HG02943 (cell line): ENCODE measurements at regions not wholly inside any gene's neighbourhood (a gene's known extent, or its start where the extent isn't known, plus 50 kb on each side); places are given as distances from the start of the nearest gene placed in this dataset.

Source experiments
- ATAC-seq: cut with Tn5 transposase; IDR thresholded peaks from one replicate; pipeline ENCODE4 v1.9.1; 2021; ENCODE audit warnings: mild to moderate bottlenecking, low read depth, moderate library complexity; ENCODE audit not compliant: unreplicated experiment

- ATAC-seq, result no peak
These were observed 195.5 kb downstream of the SIM1 start for GRCh38 chr6:100269189-100269588.

DNA sequence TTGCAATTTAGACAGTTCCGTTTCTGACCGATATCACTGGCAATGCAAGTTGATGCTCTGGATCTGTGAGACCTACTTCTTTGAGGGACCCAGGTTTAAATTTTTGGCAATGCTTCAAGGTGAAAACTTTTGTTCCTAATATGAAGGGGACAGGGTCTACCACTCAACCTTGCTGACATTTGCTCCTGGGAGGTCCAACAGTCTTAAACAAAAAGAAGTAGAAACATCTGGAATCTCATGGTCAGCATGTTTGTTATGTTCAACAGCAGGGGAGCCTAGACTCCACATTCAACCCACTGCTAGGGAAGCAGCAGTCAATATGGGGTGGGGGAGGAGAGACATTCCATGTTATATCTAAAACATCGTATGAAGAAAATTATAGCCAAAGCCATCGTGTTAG lies 196.4 kb downstream of the SIM1 start:
- no peak for ATAC-seq

- ATAC-seq, result no peak
These were observed 197.0 kb downstream of the SIM1 start for GRCh38 chr6:100267721-100268123.

DNA sequence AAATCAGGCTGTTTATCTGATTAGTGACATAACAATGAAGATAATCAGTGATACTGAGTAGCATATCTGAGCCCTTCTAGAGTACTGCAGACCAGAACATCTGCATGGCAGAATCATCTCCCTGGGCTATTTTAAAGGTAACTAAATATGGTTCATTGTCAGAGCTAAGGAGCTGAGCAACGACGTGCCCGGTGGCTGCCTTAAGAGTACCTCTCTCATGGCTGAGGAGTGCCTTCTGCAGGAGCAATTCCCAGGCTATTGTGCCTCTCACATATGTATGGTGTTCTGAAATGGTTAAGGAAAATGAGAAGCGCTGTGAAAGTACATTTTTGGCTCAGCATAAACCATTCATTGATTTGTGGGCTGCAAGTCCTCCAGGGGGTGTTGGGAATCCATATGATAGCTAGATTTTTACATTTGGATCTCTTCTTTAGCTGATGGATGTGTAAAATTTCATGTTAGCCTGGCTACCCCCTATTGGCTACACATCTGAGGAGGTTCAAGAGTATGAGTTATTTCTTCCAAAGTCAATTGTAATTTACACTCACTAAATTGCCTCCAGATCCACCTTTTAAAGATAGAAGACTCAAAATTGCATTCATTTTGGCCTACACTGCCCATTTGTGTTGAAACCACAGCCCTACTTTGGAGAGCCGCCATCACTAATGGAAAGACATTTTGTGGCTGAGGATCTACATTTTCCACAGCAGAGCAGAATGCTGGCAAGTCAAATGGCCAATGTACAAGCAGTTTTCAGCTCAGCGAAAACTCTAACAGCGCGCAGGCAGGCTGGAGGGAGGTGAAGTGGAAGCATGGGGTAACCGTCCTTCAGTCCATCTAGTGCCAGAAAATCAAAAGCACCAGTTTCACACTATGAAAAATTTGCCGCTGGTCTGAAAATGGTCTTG lies 198.0 kb downstream of the SIM1 start:
- ATAC-seq, result no peak

- ATAC-seq, result no peak
These were observed 202.6 kb downstream of the SIM1 start for GRCh38 chr6:100262086-100262485.

- ATAC-seq, result no peak
These were observed 203.2 kb downstream of the SIM1 start for GRCh38 chr6:100261486-100261885.

- ATAC-seq, result no peak
These were observed 204.1 kb downstream of the SIM1 start for GRCh38 chr6:100260584-100260983.

DNA sequence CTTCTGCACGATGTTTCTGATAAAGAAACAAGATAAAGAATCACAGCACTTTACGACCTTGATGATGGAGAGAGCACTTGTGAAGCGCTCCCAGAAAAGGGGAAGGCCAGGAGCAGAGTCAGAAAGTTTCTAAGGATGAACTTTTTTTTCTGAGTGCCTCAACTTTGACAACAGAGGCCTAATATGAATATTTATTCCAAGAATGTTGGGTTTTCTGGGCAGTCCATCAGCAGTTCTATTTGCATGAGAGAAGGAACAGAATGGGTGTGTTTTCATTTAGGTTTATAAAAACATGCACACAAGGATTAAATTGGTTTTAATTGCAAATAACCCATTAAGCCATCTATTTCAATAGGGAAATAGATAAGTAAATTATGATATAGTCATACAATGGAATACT lies 204.9 kb downstream of the SIM1 start:
- ATAC-seq, result no peak

DNA sequence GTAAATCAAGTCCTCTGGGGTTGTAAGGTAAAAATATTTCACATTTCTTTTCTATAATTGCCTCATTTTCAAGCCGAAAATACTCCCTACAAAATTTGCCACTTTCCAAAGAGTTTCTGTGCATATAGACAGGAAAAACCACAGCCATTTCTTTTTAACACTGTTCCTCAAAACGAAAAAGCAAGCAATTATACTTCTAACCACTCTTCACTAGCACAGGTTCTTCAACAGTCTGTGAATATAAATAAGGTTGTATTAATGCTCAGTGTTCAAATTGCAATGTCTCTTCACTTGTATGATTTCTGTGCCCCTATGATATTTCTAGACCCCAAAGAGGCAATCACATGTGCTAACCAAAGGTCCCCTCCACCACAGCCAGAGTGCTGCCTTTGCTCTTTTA lies 206.0 kb downstream of the SIM1 start:
- no peak for ATAC-seq

DNA sequence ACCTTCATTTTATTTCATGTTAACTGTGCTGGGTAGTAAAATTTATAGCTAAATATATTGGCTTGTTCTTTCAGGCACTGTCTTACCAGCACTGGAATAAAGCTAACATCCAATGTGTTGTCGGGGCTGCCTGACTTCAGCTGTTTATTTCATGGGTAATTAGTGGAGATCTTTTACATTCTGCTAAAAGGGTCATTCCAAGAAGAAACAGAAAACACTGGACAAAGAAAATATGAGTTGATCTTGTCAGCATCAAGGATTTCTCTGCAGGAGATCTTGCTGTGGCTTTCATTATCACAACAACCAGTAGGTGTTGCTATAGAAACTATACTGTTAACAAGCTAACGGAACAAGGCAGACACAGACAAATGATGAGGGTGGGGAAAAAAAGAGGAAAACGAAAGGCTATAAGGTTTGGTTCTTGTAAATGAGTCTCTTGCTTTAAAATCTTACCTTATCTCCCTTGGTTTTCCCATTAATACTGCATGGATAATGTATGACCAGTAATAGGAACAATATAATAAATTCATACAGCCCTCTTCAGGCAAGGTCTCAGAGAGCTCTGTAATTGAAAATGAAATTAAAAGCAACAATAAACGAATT lies 206.8 kb downstream of the SIM1 start:
- peak; percentile 74 for ATAC-seq

DNA sequence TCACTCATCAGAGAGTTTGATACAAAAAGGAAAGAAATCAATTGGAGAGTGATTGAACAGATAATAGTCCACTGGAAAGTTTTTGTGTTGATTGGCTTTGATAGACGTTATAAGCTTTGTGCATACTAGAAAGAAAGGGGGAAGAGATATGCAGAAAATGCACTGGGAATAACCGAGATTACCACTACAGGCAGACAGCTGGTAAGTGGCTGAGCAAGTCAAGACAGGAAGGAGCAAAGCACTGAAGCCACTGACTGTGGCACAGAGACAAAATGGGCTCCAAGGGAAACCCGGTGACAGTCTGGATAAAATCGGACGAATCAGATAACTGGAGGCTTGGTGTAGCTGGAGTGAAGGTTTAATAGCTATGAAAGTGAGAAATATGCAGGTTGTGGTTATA lies 209.0 kb downstream of the SIM1 start:
- no peak for ATAC-seq

GRCh38 chr6:100247123-100247522 lies 217.6 kb downstream of the SIM1 start:
- no peak for ATAC-seq

GRCh38 chr6:100246206-100246605 lies 218.5 kb downstream of the SIM1 start:
- ATAC-seq, result no peak

DNA sequence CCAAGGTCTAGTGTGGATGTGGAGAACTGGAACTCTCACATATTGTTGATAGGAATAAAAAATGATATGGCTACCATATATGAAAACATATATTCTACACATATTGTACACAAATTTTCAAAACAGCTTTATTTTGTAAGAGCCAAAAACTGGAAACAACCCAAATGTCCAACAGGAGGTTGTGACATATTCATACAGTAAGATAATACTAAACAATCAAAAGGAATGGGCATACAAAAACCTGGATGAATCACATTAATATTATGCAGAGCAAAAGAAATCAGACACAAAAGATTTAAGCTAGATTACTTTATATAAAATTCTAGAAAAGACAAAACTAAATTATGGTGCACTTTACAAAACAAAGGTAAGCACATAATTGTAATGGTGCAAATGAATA lies 223.9 kb downstream of the SIM1 start:
- no peak for ATAC-seq

GRCh38 chr6:100237821-100238220 lies 226.9 kb downstream of the SIM1 start:
- ATAC-seq, result no peak

GRCh38 chr6:100236389-100236788 lies 228.3 kb downstream of the SIM1 start:
- no peak for ATAC-seq

DNA sequence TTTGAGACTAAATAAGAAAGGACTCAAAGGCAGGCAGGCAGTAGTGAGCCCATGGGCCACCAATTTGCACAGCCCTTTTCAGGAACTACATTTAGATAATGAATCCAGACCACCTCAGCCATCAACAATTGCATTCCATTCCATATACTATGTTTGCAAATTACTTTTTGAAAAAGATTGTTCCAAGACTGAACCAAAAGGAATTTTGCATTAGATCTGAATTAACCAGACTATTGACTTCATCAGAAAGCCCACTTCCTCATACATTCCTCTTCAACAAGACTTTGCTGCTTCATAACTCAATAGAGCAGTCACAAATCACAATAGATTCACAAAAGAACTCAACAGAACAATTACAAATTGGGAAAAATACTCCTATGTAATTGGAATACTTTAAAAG lies 229.1 kb downstream of the SIM1 start:
- no peak for ATAC-seq

DNA sequence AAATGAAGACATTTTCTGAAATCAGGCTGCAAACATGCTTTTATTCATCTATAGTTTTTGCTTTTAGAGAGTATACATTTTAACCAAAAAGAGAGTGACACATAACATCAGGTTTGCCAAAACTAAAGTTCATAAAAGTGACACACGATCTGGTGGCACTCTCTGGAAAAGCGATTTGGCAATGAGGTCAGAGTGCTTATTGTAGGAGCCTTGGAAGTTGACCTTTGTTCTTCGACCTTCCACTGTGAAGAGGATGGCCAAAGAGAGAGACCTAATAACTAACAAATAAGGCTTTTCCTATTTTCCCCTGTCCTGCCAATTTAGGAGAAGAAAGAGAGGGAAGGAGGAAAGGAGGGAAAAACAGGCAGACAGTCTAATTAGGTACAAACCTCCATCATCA lies 230.1 kb downstream of the SIM1 start:
- ATAC-seq, result no peak

- no peak for ATAC-seq
These were observed 231.7 kb downstream of the SIM1 start for GRCh38 chr6:100232781-100233573.

- no peak for ATAC-seq
These were observed 233.8 kb downstream of the SIM1 start for GRCh38 chr6:100230953-100231316.
